AG04449 (cell line): ENCODE measurements at regions not wholly inside any gene's neighbourhood (a gene's known extent, or its start where the extent isn't known, plus 50 kb on each side); places are given as distances from the start of the nearest gene placed in this dataset.

Source experiments
- CTCF ChIA-PET: fragments of 350-600 bp; formaldehyde crosslinking; extraction: SDS; loops from one replicate; lab custom pipeline; 2021; ENCODE audit warnings: antibody characterized with exemption; lab: Yijun Ruan, JAX
- POLR2A ChIA-PET: fragments of 400-600, 350-600 bp; formaldehyde crosslinking; extraction: SDS; loops from one replicate; lab custom pipeline; 2020; ENCODE audit warnings: antibody characterized with exemption, inconsistent platforms; lab: Yijun Ruan, JAX
- DNase-seq: peaks from one replicate; pipeline ENCODE4 v3.0.0-alpha.2; 2010; ENCODE audit warnings: low read depth, low spot score
- H3K4me3 ChIP-seq: 2 replicates; pipeline ENCODE4 v1.5.1; 2011; ENCODE audit warnings: low read depth, mild to moderate bottlenecking, control low read depth, low read length
- TF ChIP-seq, protein P1 (sequence below): IDR thresholded peaks from one replicate; pipeline ENCODE4 v1.5.1; 2011; ENCODE audit warnings: mild to moderate bottlenecking, moderate library complexity, low read length, control low read depth, inconsistent platforms; ENCODE audit not compliant: insufficient read depth; ENCODE audit errors: missing control alignments

DNA sequence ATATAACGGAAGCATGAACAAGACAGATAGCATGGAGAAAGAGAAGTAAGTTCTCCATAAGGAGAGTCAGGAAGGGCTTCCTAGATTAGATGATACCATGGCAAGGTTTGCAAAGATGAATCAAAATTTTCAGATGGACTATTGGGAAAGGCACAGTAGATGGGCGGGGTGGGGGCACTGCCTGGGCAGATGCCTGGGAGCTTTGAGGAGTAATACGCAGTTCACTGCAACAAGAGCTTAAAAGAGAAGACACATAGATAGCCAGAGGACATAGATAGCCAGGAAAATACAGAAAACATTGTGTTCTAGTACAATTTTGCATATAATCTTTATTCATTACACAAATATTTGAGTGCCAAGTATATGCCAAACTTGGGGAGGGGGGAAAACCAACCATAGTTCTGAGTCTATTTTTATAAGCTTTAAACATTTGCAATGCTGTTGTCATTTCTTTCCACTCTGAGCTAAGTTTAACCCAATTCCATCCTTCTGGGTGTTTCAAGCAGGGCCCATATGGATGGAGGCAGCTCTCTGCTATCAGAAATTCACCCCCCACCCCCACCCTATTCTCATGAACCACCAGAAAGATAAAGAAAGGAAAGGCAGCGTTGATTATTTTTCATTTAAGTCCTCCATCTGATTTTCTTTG, 120.6 kb downstream of the NUF2 start:
- POLR2A ChIA-PET = no interaction called here
- CTCF ChIA-PET = interaction anchor here (1.1 kb wide), 1 partner anchor 1635 kb away, joined by 3 read pairs; no protein-coding TSS in a partner anchor
- DNase-seq = no peak
- TF ChIP-seq, protein P1, sequence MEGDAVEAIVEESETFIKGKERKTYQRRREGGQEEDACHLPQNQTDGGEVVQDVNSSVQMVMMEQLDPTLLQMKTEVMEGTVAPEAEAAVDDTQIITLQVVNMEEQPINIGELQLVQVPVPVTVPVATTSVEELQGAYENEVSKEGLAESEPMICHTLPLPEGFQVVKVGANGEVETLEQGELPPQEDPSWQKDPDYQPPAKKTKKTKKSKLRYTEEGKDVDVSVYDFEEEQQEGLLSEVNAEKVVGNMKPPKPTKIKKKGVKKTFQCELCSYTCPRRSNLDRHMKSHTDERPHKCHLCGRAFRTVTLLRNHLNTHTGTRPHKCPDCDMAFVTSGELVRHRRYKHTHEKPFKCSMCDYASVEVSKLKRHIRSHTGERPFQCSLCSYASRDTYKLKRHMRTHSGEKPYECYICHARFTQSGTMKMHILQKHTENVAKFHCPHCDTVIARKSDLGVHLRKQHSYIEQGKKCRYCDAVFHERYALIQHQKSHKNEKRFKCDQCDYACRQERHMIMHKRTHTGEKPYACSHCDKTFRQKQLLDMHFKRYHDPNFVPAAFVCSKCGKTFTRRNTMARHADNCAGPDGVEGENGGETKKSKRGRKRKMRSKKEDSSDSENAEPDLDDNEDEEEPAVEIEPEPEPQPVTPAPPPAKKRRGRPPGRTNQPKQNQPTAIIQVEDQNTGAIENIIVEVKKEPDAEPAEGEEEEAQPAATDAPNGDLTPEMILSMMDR = no peak
- H3K4me3 ChIP-seq = no peak overlapping the region

DNA sequence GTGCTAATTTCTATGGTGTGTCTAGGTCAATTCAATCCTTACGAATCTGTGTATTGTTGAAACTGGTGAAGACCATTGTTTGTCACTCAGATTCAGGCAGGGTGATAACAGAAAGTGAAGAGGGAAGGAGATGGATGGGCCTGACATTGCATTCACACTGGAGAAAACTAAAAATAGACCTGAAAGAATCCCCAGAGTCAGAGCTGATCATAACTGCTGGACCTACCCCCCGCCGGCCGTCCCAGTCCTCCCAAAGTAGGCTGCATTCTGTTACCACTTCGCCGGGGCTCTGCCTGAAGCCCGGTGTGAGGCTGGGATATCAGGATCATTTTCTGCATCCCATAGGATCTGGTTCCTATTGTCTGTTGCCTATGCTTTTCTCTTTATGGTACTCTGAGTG, 121.1 kb downstream of the NUF2 start:
- ChIA-PET POLR2A (no interaction called here), CTCF (interaction anchor here (1.1 kb wide), 1 partner anchor 1635 kb away, joined by 3 read pairs; no protein-coding TSS in a partner anchor)
- no peak for DNase-seq
- no peak overlapping the region for H3K4me3 ChIP-seq
- TF ChIP-seq, protein P1 = no peak

DNA sequence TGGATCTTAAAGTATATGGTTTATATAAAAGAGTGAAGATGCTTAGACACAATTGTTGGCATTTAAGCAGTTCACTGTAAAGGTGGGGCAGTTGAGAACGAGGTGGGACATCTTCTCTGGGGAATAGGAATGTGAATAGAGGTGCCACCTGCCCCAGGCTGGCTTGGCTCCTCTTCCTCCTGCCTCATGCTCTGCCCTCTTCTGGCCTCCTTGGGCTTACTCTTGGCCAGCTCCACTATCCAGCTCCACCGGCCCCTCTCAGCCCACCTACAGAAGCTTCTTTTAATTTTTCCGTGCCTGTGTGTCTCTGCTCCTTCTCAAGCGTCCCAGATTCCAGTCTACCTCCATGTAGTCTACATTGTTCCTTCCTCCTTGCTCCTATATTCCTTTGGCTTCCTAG, 122.1 kb downstream of the NUF2 start:
- H3K4me3 ChIP-seq = no peak overlapping the region
- ChIA-PET CTCF (interaction anchor here (1.1 kb wide), 1 partner anchor 1634 kb away, joined by 3 read pairs; no protein-coding TSS in a partner anchor), POLR2A (no interaction called here)
- DNase-seq = no peak
- TF ChIP-seq, protein P1 = no peak

DNA sequence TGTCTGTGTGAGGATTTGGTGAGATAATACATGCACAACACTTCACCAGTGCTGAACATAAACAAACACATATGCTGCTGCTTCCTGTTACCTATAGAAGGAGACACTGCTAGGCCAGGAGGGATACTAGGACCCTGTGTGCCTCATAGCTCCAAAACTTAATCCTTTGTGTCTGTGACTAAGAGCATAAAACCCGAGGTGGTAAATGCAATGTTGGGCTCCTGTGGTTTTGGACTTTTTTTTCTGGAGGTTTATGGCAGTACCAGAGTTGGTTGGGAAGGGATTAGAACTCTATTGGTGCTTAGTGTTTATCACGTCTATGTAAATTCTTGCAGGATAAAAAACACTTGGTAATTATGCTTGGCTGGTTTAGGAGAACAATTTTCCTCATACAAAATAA, 122.9 kb downstream of the NUF2 start:
- DNase-seq = no peak
- CTCF ChIA-PET = no interaction called here
- TF ChIP-seq, protein P1 = no peak

DNA sequence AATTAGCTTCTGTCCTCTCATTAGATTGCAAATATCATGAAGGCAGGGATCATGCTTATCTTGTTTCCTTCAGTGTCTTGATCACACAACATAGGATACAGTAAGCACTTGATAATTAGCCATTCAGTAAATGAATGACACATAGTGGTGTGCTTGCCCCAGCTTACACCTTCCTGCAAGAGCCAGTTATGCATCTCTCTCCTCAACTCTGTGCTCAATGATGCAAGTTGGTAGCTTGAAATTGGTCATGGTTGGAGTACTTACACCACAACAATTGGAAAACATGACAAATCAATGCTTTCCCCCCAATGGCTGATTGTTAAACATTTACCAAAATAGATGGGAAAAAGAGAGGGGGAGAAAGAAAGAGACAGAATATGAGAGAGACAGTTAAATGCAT, 129.2 kb downstream of the NUF2 start:
- CTCF ChIA-PET = no interaction called here
- no peak overlapping the region for H3K4me3 ChIP-seq
- DNase-seq = no peak
- TF ChIP-seq, protein P1 = no peak
- POLR2A ChIA-PET = no interaction called here

More for the DNA sequence above, 122.9 kb downstream of the NUF2 start:
- H3K4me3 ChIP-seq = no peak overlapping the region
- POLR2A ChIA-PET = no interaction called here

DNA sequence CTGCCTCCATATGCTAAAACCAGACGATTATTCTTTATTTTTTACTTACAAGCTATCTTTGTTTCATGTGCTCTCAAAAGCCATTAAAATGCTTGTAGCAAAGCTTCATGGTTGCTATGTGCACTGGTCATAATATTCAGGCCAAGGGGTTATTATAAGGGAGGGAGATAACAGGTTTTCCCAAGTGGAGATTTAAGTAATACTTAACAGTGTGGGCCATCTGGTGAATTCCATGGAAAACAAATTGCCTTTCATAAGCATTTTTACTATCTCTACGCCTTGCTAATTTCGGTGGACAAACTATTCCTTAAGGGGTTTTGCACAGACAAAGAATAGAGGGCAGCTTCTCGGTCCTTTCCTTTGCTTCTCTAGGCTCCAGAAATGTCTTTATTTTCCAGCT, 137.8 kb downstream of the NUF2 start:
- CTCF ChIA-PET = no interaction called here
- no peak for DNase-seq

More for the DNA sequence above, 137.8 kb downstream of the NUF2 start:
- POLR2A ChIA-PET = no interaction called here
- no peak overlapping the region for H3K4me3 ChIP-seq
- TF ChIP-seq, protein P1 = no peak
